Keratinocyte (primary cell): ENCODE measurements at regions not wholly inside any gene's neighbourhood (a gene's known extent, or its start where the extent isn't known, plus 50 kb on each side); places are given as distances from the start of the nearest gene placed in this dataset.

Source experiments
- DNase-seq: peaks from one replicate; pipeline ENCODE4 v3.0.0-alpha.2; 2011; ENCODE audit warnings: low read depth, missing footprints, low spot score
- FAIRE-seq: peaks from 2 replicates; lab custom pipeline; 2011; peaks lifted over from hg19 to GRCh38; lab: Jason Lieb, UNC
- H2AFZ ChIP-seq: 2 replicates; pipeline ENCODE4 v1.6.0; 2012; ENCODE audit warnings: low read length, control low read depth, inconsistent platforms; ENCODE audit not compliant: control insufficient read depth
- H3K27ac ChIP-seq: 2 replicates; pipeline ENCODE4 v1.5.1; 2011; ENCODE audit warnings: low read length; ENCODE audit not compliant: control insufficient read depth, insufficient read depth
- H3K27me3 ChIP-seq: 3 replicates; pipeline ENCODE4 v1.6.0; 2011; ENCODE audit warnings: low read length; ENCODE audit not compliant: control insufficient read depth, insufficient read depth; ENCODE audit errors: extremely low read depth
- H3K36me3 ChIP-seq, 2 experiments: 2 replicates in 1 of 2; 3 replicates in 1 of 2; pipeline ENCODE4 v1.5.1; 2011; ENCODE audit warnings: low read length in 2 of 2, mild to moderate bottlenecking in 1 of 2; ENCODE audit not compliant: control insufficient read depth in 2 of 2, insufficient read depth in 2 of 2; ENCODE audit errors: extremely low read depth in 1 of 2
- H3K4me1 ChIP-seq: 3 replicates; pipeline ENCODE4 v1.5.1; 2011; ENCODE audit warnings: low read length; ENCODE audit not compliant: control insufficient read depth, insufficient read depth; ENCODE audit errors: extremely low read depth
- H3K4me2 ChIP-seq: 3 replicates; pipeline ENCODE4 v1.6.0; 2011; ENCODE audit warnings: low read depth, low read length; ENCODE audit not compliant: control insufficient read depth, insufficient read depth; ENCODE audit errors: extremely low read depth
- H3K4me3 ChIP-seq, 3 experiments: fragments of 200-600 bp in 1 of 3; sonication (generic) in 1 of 3; 2 replicates in 2 of 3; 3 replicates in 1 of 3; pipeline ENCODE4 v1.5.1; 2011 to 2016; ENCODE audit warnings: low read length in 3 of 3, mild to moderate bottlenecking in 3 of 3, control low read depth in 2 of 3, inconsistent platforms in 1 of 3, low read depth in 1 of 3, mixed read lengths in 1 of 3, mixed run types in 1 of 3, moderate library complexity in 1 of 3; ENCODE audit not compliant: control insufficient read depth in 2 of 3, insufficient read depth in 2 of 3; ENCODE audit errors: extremely low read depth in 1 of 3
- H3K79me2 ChIP-seq: 2 replicates; pipeline ENCODE4 v1.6.0; 2012; ENCODE audit warnings: low read length; ENCODE audit not compliant: control insufficient read depth, insufficient read depth
- H3K9ac ChIP-seq: 3 replicates; pipeline ENCODE4 v1.6.0; 2011; ENCODE audit warnings: low read length; ENCODE audit not compliant: control insufficient read depth, insufficient read depth; ENCODE audit errors: extremely low read depth
- H3K9me1 ChIP-seq: 3 replicates; pipeline ENCODE4 v1.6.0; 2011; ENCODE audit warnings: low read length; ENCODE audit not compliant: control insufficient read depth, insufficient read depth; ENCODE audit errors: extremely low read depth
- H3K9me3 ChIP-seq: 2 replicates; pipeline ENCODE4 v1.5.1; 2012; ENCODE audit warnings: low read depth, low read length; ENCODE audit not compliant: control insufficient read depth
- H4K20me1 ChIP-seq: 3 replicates; pipeline ENCODE4 v1.6.0; 2011; ENCODE audit warnings: low read length; ENCODE audit not compliant: control insufficient read depth, insufficient read depth; ENCODE audit errors: extremely low read depth
- EZH2 ChIP-seq: IDR thresholded peaks from one replicate; pipeline ENCODE4 v1.6.1; 2012; ENCODE audit warnings: inconsistent platforms, mild to moderate bottlenecking, low read length, moderate library complexity
- dilution Hi-C: fragments of 300-500 bp; cut with MboI; formaldehyde crosslinking; loops from one replicate; pipeline ENCODE4 v1.7.0; 2020; ENCODE audit warnings: low sequenced_read_pairs; ENCODE audit not compliant: extremely low pct_ligation_motif_present
- TF ChIP-seq, protein P1 (sequence below), 3 experiments: IDR thresholded peaks in 1 of 3; conservative IDR thresholded peaks in 1 of 3; optimal IDR thresholded peaks in 1 of 3; 2 replicates in 2 of 3; 3 replicates in 1 of 3; pipeline versions ENCODE3 to v1.5.1; 2011; ENCODE audit warnings: low read length in 3 of 3, mild to moderate bottlenecking in 3 of 3, moderate library complexity in 2 of 3, control low read depth in 1 of 3, inconsistent platforms in 1 of 3; ENCODE audit not compliant: insufficient read depth in 2 of 3; ENCODE audit errors: extremely low read depth in 1 of 3

DNA sequence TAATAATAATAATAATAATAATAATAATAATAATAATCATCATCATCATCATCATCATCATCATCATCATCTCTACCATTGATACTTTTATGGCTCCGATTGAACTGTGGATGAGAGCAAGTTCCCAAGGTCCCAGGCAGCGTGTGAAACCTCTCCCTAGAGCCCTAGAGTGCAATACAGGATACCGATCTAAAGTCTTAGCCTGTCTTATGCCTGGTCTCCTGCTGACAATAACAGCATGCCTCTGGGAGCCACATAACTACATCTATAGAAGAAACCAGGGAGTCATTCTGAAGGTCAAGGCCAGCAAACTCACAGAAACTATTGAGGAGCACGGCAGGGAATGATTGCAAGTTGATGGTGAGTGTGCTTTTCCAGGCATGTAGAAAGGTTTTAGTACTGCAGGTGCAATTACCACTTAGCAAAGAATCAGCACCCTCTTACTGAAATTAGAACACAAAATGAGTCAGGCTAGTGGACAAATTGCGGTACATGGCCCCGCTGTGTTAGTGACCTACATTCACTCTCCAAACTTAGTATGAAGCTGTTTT is 457.2 kb upstream of the CDH20 start:
- TF ChIP-seq, protein P1, sequence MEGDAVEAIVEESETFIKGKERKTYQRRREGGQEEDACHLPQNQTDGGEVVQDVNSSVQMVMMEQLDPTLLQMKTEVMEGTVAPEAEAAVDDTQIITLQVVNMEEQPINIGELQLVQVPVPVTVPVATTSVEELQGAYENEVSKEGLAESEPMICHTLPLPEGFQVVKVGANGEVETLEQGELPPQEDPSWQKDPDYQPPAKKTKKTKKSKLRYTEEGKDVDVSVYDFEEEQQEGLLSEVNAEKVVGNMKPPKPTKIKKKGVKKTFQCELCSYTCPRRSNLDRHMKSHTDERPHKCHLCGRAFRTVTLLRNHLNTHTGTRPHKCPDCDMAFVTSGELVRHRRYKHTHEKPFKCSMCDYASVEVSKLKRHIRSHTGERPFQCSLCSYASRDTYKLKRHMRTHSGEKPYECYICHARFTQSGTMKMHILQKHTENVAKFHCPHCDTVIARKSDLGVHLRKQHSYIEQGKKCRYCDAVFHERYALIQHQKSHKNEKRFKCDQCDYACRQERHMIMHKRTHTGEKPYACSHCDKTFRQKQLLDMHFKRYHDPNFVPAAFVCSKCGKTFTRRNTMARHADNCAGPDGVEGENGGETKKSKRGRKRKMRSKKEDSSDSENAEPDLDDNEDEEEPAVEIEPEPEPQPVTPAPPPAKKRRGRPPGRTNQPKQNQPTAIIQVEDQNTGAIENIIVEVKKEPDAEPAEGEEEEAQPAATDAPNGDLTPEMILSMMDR (optimal IDR thresholded peaks at IDR 0.05 in 1 of 3, IDR thresholded peaks at IDR 0.05 in 1 of 3, conservative IDR thresholded peaks at IDR 0.05 in 1 of 3; ENCODE audit: extremely low read depth in 1 of 3, insufficient read depth in 2 of 3, low read length in 3 of 3), result no peak
- TF ChIP-seq EZH2, result no peak
- no peaks in the 10 kb centered on the region for H3K79me2 ChIP-seq
- H3K36me3 ChIP-seq, result no peaks in the 10 kb centered on the region
- no peaks in the 10 kb centered on the region for H3K9me3 ChIP-seq
- no peaks in the 10 kb centered on the region for H3K4me1 ChIP-seq
- H3K27ac ChIP-seq, result no peak overlapping the region
- H2AFZ ChIP-seq, result no peak overlapping the region
- FAIRE-seq (no peak), DNase-seq (no peak)
- no peaks in the 10 kb centered on the region for H3K27me3 ChIP-seq
- no peaks in the 10 kb centered on the region for H4K20me1 ChIP-seq
- dilution Hi-C loops, result no loop called here
- H3K4me3 ChIP-seq, result no peak overlapping the region
- no peak overlapping the region for H3K9ac ChIP-seq
- no peak overlapping the region for H3K4me2 ChIP-seq
- H3K9me1 ChIP-seq, result no peaks in the 10 kb centered on the region

DNA sequence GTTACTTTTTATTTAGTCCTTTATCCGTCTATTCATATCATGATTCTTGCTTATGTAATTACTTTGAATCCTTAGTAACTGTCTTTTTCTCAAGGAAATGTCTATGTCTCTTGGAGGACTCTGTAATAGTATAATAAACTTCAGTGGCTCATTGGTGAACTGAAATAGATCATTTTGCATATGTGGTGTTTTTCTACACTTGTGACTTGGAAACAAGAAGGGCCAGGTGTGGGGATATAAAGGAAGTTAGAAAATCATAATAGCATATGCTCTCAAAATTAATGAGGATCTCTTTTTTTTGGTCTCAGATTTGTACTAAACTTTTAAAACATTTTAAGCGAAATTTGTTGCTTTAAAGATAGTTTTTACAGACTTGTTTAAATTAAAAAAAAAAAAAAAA is 453.0 kb upstream of the CDH20 start:
- no peak overlapping the region for H3K4me3 ChIP-seq
- no peaks in the 10 kb centered on the region for H3K4me1 ChIP-seq
- no peak for TF ChIP-seq EZH2
- TF ChIP-seq, protein P1 (optimal IDR thresholded peaks at IDR 0.05 in 1 of 3, IDR thresholded peaks at IDR 0.05 in 1 of 3, conservative IDR thresholded peaks at IDR 0.05 in 1 of 3; ENCODE audit: extremely low read depth in 1 of 3, insufficient read depth in 2 of 3, low read length in 3 of 3), result no peak
- no peaks in the 10 kb centered on the region for H3K9me3 ChIP-seq
- no peaks in the 10 kb centered on the region for H3K27me3 ChIP-seq
- no peak overlapping the region for H3K27ac ChIP-seq
- no peaks in the 10 kb centered on the region for H4K20me1 ChIP-seq
- H3K79me2 ChIP-seq, result no peaks in the 10 kb centered on the region
- dilution Hi-C loops, result no loop called here
- H3K36me3 ChIP-seq, result no peaks in the 10 kb centered on the region
- no peak overlapping the region for H3K4me2 ChIP-seq
- no peak overlapping the region for H2AFZ ChIP-seq
- no peaks in the 10 kb centered on the region for H3K9me1 ChIP-seq
- no peak for DNase-seq
- H3K9ac ChIP-seq, result no peak overlapping the region
- no peak for FAIRE-seq
